Panc1 (cell line): ENCODE measurements at regions not wholly inside any gene's neighbourhood (a gene's known extent, or its start where the extent isn't known, plus 50 kb on each side); places are given as distances from the start of the nearest gene placed in this dataset.

Source experiments
- ATAC-seq: fragments of 200-7000 bp; cut with Tn5 transposase; 2 replicates; pipeline ENCODE4 v1.9.1; 2020; ENCODE audit warnings: mild to moderate bottlenecking, moderate library complexity
- BruUV-seq: library from RNA; stranded (reverse); fragments of 400-500 nt; replicated peaks from 2 replicates; lab custom pipeline; 2021; lab: Mats Ljungman, UMichigan
- CTCF ChIA-PET: fragments of 300-600 bp; sonication (Branson Sonifier 250); formaldehyde crosslinking; loops from one replicate; lab custom pipeline; 2022; ENCODE audit warnings: antibody characterized with exemption; lab: Charles Lee
- POLR2A ChIA-PET: fragments of 300-600 bp; sonication (Branson Sonifier 250); formaldehyde crosslinking; loops from one replicate; lab custom pipeline; 2022; ENCODE audit warnings: antibody characterized with exemption; lab: Charles Lee
- DNase-seq: peaks from one replicate; pipeline ENCODE4 v3.0.0-alpha.2; 2010; ENCODE audit warnings: low read depth, low spot score
- H3K27ac ChIP-seq: 2 replicates; pipeline ENCODE4 v1.5.1; 2011; ENCODE audit warnings: mild to moderate bottlenecking, low read length, inconsistent platforms
- H3K27me3 ChIP-seq: fragments of 200-500 bp; sonication (Bioruptor generic); 2 replicates; pipeline ENCODE4 v1.6.0; 2014; ENCODE audit warnings: low read length, inconsistent platforms; ENCODE audit not compliant: control insufficient read depth, insufficient read depth
- H3K36me3 ChIP-seq: fragments of 200-500 bp; sonication (Bioruptor generic); 2 replicates; pipeline ENCODE4 v1.5.1; 2014; ENCODE audit warnings: inconsistent platforms, mild to moderate bottlenecking, low read length, moderate library complexity; ENCODE audit not compliant: control insufficient read depth, insufficient read depth
- H3K4me1 ChIP-seq: 2 replicates; pipeline ENCODE4 v1.5.1; 2011; ENCODE audit warnings: inconsistent platforms, mild to moderate bottlenecking, low read length, moderate library complexity; ENCODE audit not compliant: control insufficient read depth, insufficient read depth
- H3K4me3 ChIP-seq, 2 experiments: 2 replicates each; pipeline ENCODE4 v1.5.1; 2011 to 2012; ENCODE audit warnings: low read depth in 2 of 2, low read length in 2 of 2, mild to moderate bottlenecking in 2 of 2, inconsistent platforms in 1 of 2, moderate library complexity in 1 of 2
- H3K9me3 ChIP-seq: fragments of 200-500 bp; sonication (Bioruptor generic); 2 replicates; pipeline ENCODE4 v1.5.1; 2014; ENCODE audit warnings: low read depth, mild to moderate bottlenecking, inconsistent platforms, low read length, moderate library complexity; ENCODE audit not compliant: control insufficient read depth, insufficient read depth
- CTCF ChIP-seq: fragments of 450-650 bp; IDR thresholded peaks from 2 replicates; pipeline ENCODE4 v1.5.1; 2017; ENCODE audit warnings: mild to moderate bottlenecking
- POLR2AphosphoS5 ChIP-seq: IDR thresholded peaks from 2 replicates; pipeline ENCODE4 v1.6.1; 2012; ENCODE audit warnings: mild to moderate bottlenecking, low read depth, low read length, moderate library complexity
- SIN3A ChIP-seq: IDR thresholded peaks from 2 replicates; pipeline ENCODE4 v1.6.1; 2012; ENCODE audit warnings: low read depth, mild to moderate bottlenecking, low read length, moderate library complexity, borderline replicate concordance; ENCODE audit not compliant: insufficient read depth
- TCF7L2 ChIP-seq: IDR thresholded peaks from 2 replicates; pipeline ENCODE4 v1.6.1; 2011; ENCODE audit warnings: mild to moderate bottlenecking, low read depth, low read length, inconsistent platforms
- in situ Hi-C: cut with HindIII; loops from 2 replicates; pipeline ENCODE4 v1.10.0; 2016; ENCODE audit warnings: low sequenced_read_pairs, low pct_unique_long_range_greater_than_20kb
- intact Hi-C: fragments of 100-400 bp; cut with micrococcal nuclease; formaldehyde crosslinking; loops from one replicate; pipeline ENCODE4 v1.10.0; 2022; ENCODE audit not compliant: unreplicated experiment
- TF ChIP-seq, protein P1 (sequence below), 2 experiments: IDR thresholded peaks; 2 replicates each; pipeline ENCODE4 v1.6.1; 2011 to 2012; ENCODE audit warnings: low read depth in 2 of 2, control low read depth in 1 of 2, low read length in 1 of 2, mild to moderate bottlenecking in 1 of 2, moderate library complexity in 1 of 2; ENCODE audit not compliant: insufficient read depth in 1 of 2

DNA sequence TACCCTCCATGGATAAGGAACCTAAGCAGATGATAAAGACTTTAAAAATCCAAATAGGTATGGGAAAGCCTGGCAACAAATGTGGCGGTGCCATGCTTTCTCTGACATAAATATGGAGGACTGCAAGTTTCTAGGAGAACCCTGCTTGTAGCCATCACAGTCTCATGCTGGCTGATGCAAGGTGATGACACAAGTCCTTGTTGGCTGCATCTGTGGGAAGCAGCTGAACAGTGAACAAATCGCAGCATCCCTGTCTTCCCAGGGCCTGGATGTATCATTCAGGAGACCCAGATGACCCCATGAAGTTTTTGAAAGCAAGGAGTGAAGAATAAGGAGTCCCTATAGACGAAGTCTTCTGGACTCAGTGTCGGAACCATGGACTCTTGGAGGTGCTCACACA, 234.4 kb upstream of the HS3ST1 start:
- no TSS peak for BruUV-seq
- in situ Hi-C loops = no loop called here
- no peaks in the 10 kb centered on the region for H3K4me1 ChIP-seq
- no peak for ATAC-seq
- intact Hi-C loops = no loop called here
- no peak for DNase-seq
- ChIA-PET POLR2A (no interaction called here), CTCF (no interaction called here)
- H3K27me3 ChIP-seq = no peaks in the 10 kb centered on the region
- no peaks in the 10 kb centered on the region for H3K9me3 ChIP-seq
- no peaks in the 10 kb centered on the region for H3K36me3 ChIP-seq
- no peak overlapping the region for H3K27ac ChIP-seq
- H3K4me3 ChIP-seq = no peak overlapping the region
- TF ChIP-seq, protein P1, sequence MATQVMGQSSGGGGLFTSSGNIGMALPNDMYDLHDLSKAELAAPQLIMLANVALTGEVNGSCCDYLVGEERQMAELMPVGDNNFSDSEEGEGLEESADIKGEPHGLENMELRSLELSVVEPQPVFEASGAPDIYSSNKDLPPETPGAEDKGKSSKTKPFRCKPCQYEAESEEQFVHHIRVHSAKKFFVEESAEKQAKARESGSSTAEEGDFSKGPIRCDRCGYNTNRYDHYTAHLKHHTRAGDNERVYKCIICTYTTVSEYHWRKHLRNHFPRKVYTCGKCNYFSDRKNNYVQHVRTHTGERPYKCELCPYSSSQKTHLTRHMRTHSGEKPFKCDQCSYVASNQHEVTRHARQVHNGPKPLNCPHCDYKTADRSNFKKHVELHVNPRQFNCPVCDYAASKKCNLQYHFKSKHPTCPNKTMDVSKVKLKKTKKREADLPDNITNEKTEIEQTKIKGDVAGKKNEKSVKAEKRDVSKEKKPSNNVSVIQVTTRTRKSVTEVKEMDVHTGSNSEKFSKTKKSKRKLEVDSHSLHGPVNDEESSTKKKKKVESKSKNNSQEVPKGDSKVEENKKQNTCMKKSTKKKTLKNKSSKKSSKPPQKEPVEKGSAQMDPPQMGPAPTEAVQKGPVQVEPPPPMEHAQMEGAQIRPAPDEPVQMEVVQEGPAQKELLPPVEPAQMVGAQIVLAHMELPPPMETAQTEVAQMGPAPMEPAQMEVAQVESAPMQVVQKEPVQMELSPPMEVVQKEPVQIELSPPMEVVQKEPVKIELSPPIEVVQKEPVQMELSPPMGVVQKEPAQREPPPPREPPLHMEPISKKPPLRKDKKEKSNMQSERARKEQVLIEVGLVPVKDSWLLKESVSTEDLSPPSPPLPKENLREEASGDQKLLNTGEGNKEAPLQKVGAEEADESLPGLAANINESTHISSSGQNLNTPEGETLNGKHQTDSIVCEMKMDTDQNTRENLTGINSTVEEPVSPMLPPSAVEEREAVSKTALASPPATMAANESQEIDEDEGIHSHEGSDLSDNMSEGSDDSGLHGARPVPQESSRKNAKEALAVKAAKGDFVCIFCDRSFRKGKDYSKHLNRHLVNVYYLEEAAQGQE (IDR thresholded peaks at IDR 0.05; ENCODE audit: insufficient read depth in 1 of 2, low read depth in 2 of 2, low read length in 1 of 2) = no peak
- TF ChIP-seq CTCF (no peak), SIN3A (no peak), TCF7L2 (no peak), POLR2AphosphoS5 (no peak)

- TF ChIP-seq POLR2AphosphoS5 = no peak
- TF ChIP-seq TCF7L2 = peak; percentile 50; the same call in 1 of the 2 replicates
- TF ChIP-seq, protein P1 (IDR thresholded peaks at IDR 0.05; ENCODE audit: insufficient read depth in 1 of 2, low read depth in 2 of 2, low read length in 1 of 2) = no peak
- no peak for TF ChIP-seq CTCF
- TF ChIP-seq SIN3A = no peak
- intact Hi-C loops = no loop called here
- Histone ChIP-seq H3K36me3 (no peaks in the 10 kb centered on the region), H3K4me3 (peak overlapping the region; percentile 18 to 56), H3K27me3 (no peaks in the 10 kb centered on the region), H3K4me1 (peaks cover 3% of the 10 kb centered on the region; the same call in 1 of the 2 replicates), H3K9me3 (no peaks in the 10 kb centered on the region), H3K27ac (no peak overlapping the region)
- POLR2A ChIA-PET = no interaction called here
- ATAC-seq (peak; percentile 53; the same call in 1 of the 2 replicates), DNase-seq (peak; percentile 4)
- in situ Hi-C loops = no loop called here
- no TSS peak for BruUV-seq
- CTCF ChIA-PET = no interaction called here
Measured at GRCh38 chr4:11650801-11651596, 222.3 kb upstream of the HS3ST1 start.
